ENCODE measurements at regions not wholly inside any gene's neighbourhood (a gene's known extent, or its start where the extent isn't known, plus 50 kb on each side); places are given as distances from the start of the nearest gene placed in this dataset.

DNA sequence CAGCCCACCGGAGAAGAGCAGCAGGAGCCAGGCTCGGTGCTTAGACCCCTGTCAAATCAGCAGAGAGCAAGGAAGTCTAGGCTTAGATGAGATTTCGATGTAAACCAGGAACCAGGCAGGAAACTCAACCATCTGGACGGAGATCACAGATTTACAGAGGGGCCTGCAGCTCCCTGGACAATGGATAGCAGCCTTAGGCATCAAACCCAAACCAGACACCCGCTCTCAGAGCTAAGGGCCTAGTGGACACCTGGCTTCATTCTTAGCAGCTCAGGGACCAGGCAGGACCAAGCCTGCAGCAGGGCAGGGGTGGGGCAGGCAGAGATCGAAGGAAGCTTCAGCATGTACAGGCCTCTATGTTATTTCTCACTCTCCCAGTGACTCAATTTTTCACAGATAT is 127.8 kb upstream of the FMN2 start:
- Histone ChIP-seq H3K27me3 (ENCODE audit: control insufficient read depth, insufficient read depth, low read length) (peaks cover 4% of the 10 kb centered on the region), H3K27ac (ENCODE audit: low read length) (no peak overlapping the region), H3K4me3 (ENCODE audit: low read depth in 2 of 2, low read length in 2 of 2) (no peak overlapping the region), H3K9me3 (ENCODE audit: control insufficient read depth, insufficient read depth, low read depth, low read length) (no peaks in the 10 kb centered on the region), H3K4me1 (ENCODE audit: control insufficient read depth, insufficient read depth, low read length) (no peaks in the 10 kb centered on the region), H3K36me3 (ENCODE audit: control insufficient read depth, insufficient read depth, low read length) (no peaks in the 10 kb centered on the region)
- POLR2A ChIA-PET = no interaction called here
- BruUV-seq (replicated peaks) = no TSS peak
- DNase-seq (ENCODE audit: low read depth, low spot score) = no peak
- TF ChIP-seq SIN3A (IDR thresholded peaks at IDR 0.05; ENCODE audit: borderline replicate concordance, insufficient read depth, low read depth, low read length) = no peak
- in situ Hi-C loops (cut with HindIII; ENCODE audit: low pct_unique_long_range_greater_than_20kb, low sequenced_read_pairs) (no loop called here), intact Hi-C loops (cut with micrococcal nuclease; ENCODE audit: unreplicated experiment) (no loop called here)
- CTCF ChIA-PET = no interaction called here
- ATAC-seq = no peak

DNA sequence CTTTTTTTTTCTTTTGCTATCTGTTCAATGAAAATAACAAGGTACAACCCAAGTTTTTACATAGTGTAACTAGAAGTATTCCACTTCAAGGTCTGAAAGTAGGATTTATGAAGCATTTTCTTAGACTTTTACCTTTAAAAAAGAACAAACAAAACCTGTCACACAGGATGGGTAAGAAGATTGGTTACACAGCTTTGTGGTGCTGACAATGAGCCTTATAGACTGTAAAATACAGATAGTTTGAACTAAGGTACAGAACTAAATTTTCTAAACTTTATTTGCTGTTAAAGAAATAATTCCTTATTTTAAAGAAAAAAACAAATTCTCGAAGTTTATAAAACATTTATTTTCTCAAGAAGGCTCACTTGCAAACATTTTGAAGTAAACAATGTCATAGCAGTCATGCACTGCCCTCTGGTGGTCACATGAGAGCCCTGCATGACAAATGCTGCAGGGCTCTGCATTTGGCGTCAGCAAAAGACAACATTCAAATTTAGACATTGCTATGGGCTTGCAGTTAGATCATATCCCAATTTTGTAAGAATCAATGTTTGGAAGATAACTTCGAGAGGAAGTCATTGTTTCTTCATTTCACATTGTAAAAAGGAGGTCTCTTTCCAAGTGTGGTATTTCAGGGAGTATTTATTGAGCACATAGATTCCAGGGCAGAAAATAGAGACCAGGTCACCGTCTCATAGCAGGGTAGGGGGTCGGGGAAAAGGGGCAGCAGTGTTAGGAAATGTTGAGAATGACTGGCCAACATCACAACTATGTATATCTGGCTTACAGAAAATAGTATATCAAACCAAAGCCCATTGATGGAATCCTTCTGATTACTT is 115.3 kb upstream of the FMN2 start:
- peaks cover 4% of the 10 kb centered on the region; the same call in 1 of the 2 replicates for H3K9me3 ChIP-seq (ENCODE audit: control insufficient read depth, insufficient read depth, low read depth, low read length)
- CTCF ChIA-PET = no interaction called here
- no peaks in the 10 kb centered on the region for H3K36me3 ChIP-seq (ENCODE audit: control insufficient read depth, insufficient read depth, low read length)
- intact Hi-C loops (cut with micrococcal nuclease; ENCODE audit: unreplicated experiment) = loop anchor here (1.0 kb wide), 1 partner anchor 25 kb away; no protein-coding TSS in a partner anchor
- H3K4me1 ChIP-seq (ENCODE audit: control insufficient read depth, insufficient read depth, low read length) = no peaks in the 10 kb centered on the region
- no peaks in the 10 kb centered on the region for H3K27me3 ChIP-seq (ENCODE audit: control insufficient read depth, insufficient read depth, low read length)
- no TSS peak for BruUV-seq (replicated peaks)
- peak; percentile 35 for DNase-seq (ENCODE audit: low read depth, low spot score)
- POLR2A ChIA-PET = no interaction called here
- ATAC-seq = peak; percentile 74
- TF ChIP-seq, protein P1, sequence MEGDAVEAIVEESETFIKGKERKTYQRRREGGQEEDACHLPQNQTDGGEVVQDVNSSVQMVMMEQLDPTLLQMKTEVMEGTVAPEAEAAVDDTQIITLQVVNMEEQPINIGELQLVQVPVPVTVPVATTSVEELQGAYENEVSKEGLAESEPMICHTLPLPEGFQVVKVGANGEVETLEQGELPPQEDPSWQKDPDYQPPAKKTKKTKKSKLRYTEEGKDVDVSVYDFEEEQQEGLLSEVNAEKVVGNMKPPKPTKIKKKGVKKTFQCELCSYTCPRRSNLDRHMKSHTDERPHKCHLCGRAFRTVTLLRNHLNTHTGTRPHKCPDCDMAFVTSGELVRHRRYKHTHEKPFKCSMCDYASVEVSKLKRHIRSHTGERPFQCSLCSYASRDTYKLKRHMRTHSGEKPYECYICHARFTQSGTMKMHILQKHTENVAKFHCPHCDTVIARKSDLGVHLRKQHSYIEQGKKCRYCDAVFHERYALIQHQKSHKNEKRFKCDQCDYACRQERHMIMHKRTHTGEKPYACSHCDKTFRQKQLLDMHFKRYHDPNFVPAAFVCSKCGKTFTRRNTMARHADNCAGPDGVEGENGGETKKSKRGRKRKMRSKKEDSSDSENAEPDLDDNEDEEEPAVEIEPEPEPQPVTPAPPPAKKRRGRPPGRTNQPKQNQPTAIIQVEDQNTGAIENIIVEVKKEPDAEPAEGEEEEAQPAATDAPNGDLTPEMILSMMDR (IDR thresholded peaks at IDR 0.05) = peak; percentile 92
- TF ChIP-seq, protein P2, sequence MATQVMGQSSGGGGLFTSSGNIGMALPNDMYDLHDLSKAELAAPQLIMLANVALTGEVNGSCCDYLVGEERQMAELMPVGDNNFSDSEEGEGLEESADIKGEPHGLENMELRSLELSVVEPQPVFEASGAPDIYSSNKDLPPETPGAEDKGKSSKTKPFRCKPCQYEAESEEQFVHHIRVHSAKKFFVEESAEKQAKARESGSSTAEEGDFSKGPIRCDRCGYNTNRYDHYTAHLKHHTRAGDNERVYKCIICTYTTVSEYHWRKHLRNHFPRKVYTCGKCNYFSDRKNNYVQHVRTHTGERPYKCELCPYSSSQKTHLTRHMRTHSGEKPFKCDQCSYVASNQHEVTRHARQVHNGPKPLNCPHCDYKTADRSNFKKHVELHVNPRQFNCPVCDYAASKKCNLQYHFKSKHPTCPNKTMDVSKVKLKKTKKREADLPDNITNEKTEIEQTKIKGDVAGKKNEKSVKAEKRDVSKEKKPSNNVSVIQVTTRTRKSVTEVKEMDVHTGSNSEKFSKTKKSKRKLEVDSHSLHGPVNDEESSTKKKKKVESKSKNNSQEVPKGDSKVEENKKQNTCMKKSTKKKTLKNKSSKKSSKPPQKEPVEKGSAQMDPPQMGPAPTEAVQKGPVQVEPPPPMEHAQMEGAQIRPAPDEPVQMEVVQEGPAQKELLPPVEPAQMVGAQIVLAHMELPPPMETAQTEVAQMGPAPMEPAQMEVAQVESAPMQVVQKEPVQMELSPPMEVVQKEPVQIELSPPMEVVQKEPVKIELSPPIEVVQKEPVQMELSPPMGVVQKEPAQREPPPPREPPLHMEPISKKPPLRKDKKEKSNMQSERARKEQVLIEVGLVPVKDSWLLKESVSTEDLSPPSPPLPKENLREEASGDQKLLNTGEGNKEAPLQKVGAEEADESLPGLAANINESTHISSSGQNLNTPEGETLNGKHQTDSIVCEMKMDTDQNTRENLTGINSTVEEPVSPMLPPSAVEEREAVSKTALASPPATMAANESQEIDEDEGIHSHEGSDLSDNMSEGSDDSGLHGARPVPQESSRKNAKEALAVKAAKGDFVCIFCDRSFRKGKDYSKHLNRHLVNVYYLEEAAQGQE (IDR thresholded peaks at IDR 0.05; ENCODE audit: insufficient read depth in 1 of 2, low read depth in 2 of 2, low read length in 1 of 2) = no peak
- no peak for TF ChIP-seq POLR2AphosphoS5 (IDR thresholded peaks at IDR 0.05; ENCODE audit: low read depth, low read length)
- in situ Hi-C loops (cut with HindIII; ENCODE audit: low pct_unique_long_range_greater_than_20kb, low sequenced_read_pairs) = no loop called here
- no peak overlapping the region for H3K4me3 ChIP-seq (ENCODE audit: low read depth in 2 of 2, low read length in 2 of 2)
- no peak overlapping the region for H3K27ac ChIP-seq (ENCODE audit: low read length)

DNA sequence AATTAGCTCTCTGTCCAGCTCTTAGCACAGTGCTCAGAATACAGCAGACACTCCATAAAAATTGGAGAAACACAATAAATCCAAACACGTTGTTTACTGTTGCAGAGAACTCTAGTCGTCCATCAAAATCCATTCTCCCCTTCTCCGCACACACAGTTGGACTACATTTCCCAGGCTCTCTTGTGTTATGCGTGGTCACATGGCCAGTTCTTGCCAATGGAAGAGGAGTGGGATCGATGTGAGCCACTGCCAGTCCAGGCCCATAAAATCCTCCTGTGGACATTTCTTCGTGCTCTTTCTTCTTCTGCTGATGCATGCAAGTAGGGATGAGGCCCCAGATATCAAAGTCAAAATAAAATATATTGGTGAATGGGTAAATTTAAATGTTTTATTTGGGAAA is 114.3 kb upstream of the FMN2 start:
- in situ Hi-C loops (cut with HindIII; ENCODE audit: low pct_unique_long_range_greater_than_20kb, low sequenced_read_pairs) = no loop called here
- intact Hi-C loops (cut with micrococcal nuclease; ENCODE audit: unreplicated experiment) = no loop called here
- H3K27me3 ChIP-seq (ENCODE audit: control insufficient read depth, insufficient read depth, low read length) = no peaks in the 10 kb centered on the region
- H3K27ac ChIP-seq (ENCODE audit: low read length) = no peak overlapping the region
- BruUV-seq (replicated peaks) = no TSS peak
- no peaks in the 10 kb centered on the region for H3K4me1 ChIP-seq (ENCODE audit: control insufficient read depth, insufficient read depth, low read length)
- CTCF ChIA-PET = no interaction called here
- DNase-seq (ENCODE audit: low read depth, low spot score) (no peak), ATAC-seq (no peak)
- no peak overlapping the region for H3K4me3 ChIP-seq (ENCODE audit: low read depth in 2 of 2, low read length in 2 of 2)
- TF ChIP-seq POLR2AphosphoS5 (IDR thresholded peaks at IDR 0.05; ENCODE audit: low read depth, low read length) = no peak
- TF ChIP-seq, protein P2 (IDR thresholded peaks at IDR 0.05; ENCODE audit: insufficient read depth in 1 of 2, low read depth in 2 of 2, low read length in 1 of 2) = no peak
- no peaks in the 10 kb centered on the region for H3K36me3 ChIP-seq (ENCODE audit: control insufficient read depth, insufficient read depth, low read length)
- peaks cover 4% of the 10 kb centered on the region; the same call in 1 of the 2 replicates for H3K9me3 ChIP-seq (ENCODE audit: control insufficient read depth, insufficient read depth, low read depth, low read length)
- POLR2A ChIA-PET = no interaction called here
